GM12864 (cell line): ENCODE measurements at regions not wholly inside any gene's neighbourhood (a gene's known extent, or its start where the extent isn't known, plus 50 kb on each side); places are given as distances from the start of the nearest gene placed in this dataset.

ENCODE experiments used
- DNase-seq: peaks from one replicate; pipeline ENCODE4 v3.0.0-alpha.2; 2011; ENCODE audit warnings: low read depth
- H3K4me3 ChIP-seq: 2 replicates; pipeline ENCODE4 v1.5.1; 2011; ENCODE audit warnings: mild to moderate bottlenecking, low read depth, low read length, control low read depth
- CTCF ChIP-seq: IDR thresholded peaks from 2 replicates; pipeline ENCODE4 v1.5.1; 2011; ENCODE audit warnings: low read depth, mild to moderate bottlenecking, moderate library complexity, low read length, control low read depth, inconsistent platforms; ENCODE audit errors: missing control alignments

GRCh38 chr5:114935490-114935889 lies 234.2 kb downstream of the TRIM36 start:
- TF ChIP-seq CTCF: no peak
- no peak overlapping the region for H3K4me3 ChIP-seq
- no peak for DNase-seq

- no peak for TF ChIP-seq CTCF
- H3K4me3 ChIP-seq: no peak overlapping the region
- no peak for DNase-seq
These were observed 240.9 kb downstream of the TRIM36 start for GRCh38 chr5:114928644-114929462.

- no peak overlapping the region for H3K4me3 ChIP-seq
- DNase-seq: no peak
- no peak for TF ChIP-seq CTCF
These were observed 244.9 kb downstream of the TRIM36 start for GRCh38 chr5:114924769-114925168.

- DNase-seq: no peak
- H3K4me3 ChIP-seq: no peak overlapping the region
- TF ChIP-seq CTCF: no peak
These were observed 257.4 kb downstream of the TRIM36 start for GRCh38 chr5:114912189-114912920.

GRCh38 chr5:114910727-114911126 lies 259.0 kb downstream of the TRIM36 start:
- no peak for DNase-seq
- H3K4me3 ChIP-seq: no peak overlapping the region
- no peak for TF ChIP-seq CTCF

GRCh38 chr5:114909424-114909823 lies 260.3 kb downstream of the TRIM36 start:
- no peak for TF ChIP-seq CTCF
- DNase-seq: no peak
- H3K4me3 ChIP-seq: no peak overlapping the region

- H3K4me3 ChIP-seq: no peak overlapping the region
- TF ChIP-seq CTCF: no peak
- DNase-seq: no peak
These were observed 265.9 kb downstream of the TRIM36 start for GRCh38 chr5:114903767-114904166.
